ENCODE measurements at regions not wholly inside any gene's neighbourhood (a gene's known extent, or its start where the extent isn't known, plus 50 kb on each side); places are given as distances from the start of the nearest gene placed in this dataset.

DNA sequence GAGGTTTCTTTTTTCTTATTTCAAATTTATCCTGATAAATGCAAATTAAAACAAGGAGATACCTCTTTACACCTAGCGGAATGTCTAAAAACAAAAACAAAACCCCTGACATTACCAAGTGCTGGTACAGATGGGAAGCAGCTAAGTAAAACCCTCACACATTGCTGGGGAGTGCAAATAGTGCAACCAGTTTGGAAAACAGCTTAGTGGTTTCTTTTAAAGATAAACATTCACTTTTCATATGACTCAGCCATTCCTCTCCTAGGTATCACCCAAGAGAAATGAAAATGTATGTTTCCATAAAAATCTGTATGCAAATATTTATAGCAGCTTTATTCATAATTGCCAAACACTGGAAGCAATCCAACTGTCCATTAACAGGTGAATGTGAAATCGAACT is 84.1 kb upstream of the HELT start:
- Histone ChIP-seq H3K4me3 (ENCODE audit: low read length) (no peak overlapping the region), H3K9me3 (ENCODE audit: low read length) (no peaks in the 10 kb centered on the region), H3K36me3 (ENCODE audit: insufficient read depth, low read length) (no peaks in the 10 kb centered on the region), H3K27me3 (ENCODE audit: insufficient read depth, low read length, poor library complexity, severe bottlenecking) (no peaks in the 10 kb centered on the region), H3K27ac (ENCODE audit: low read depth, low read length) (no peak overlapping the region), H3K4me1 (ENCODE audit: insufficient read depth, low read length) (no peaks in the 10 kb centered on the region)
- no peak overlapping the region for H3K4me3 Mint-ChIP-seq
- CTCF ChIA-PET: no interaction called here
- peaks cover 13 to 25% of the 10 kb centered on the region in 2 donors for H3K27me3 Mint-ChIP-seq
- no peaks in the 10 kb centered on the region for H3K9me3 Mint-ChIP-seq
- no peak overlapping the region for H3K27ac Mint-ChIP-seq
- H3K4me1 Mint-ChIP-seq: peaks cover 0 to 2% (median 0%) of the 10 kb centered on the region in 3 donors
- POLR2A ChIA-PET: no interaction called here
- DNase-seq: no peak
- H3K36me3 Mint-ChIP-seq: no peaks in the 10 kb centered on the region

DNA sequence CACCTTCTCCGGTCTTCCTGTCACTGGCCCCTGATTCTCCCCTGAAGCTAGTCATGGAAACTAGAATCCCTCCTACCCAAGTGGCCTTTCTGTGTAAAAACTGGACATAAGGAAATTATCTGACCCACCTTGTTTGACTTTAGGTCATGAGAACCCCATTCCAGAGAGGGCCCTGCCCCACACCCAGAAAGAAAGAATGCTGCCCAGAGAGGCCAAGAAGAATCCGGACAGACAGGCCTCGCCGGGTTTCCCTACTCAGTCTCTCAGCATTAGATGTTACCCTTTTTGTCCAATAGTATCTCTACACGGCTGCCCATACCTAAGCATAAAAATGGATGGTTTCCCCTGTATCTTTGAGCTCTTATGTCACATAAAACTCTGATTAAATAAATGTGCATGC is 83.3 kb upstream of the HELT start:
- H3K27ac Mint-ChIP-seq: no peak overlapping the region
- no peak for DNase-seq
- CTCF ChIA-PET: no interaction called here
- H3K4me3 ChIP-seq (ENCODE audit: low read length): no peak overlapping the region
- no peak overlapping the region for H3K4me3 Mint-ChIP-seq
- H3K36me3 Mint-ChIP-seq: no peaks in the 10 kb centered on the region
- H3K9me3 Mint-ChIP-seq: no peaks in the 10 kb centered on the region
- POLR2A ChIA-PET: no interaction called here
- peaks cover 13 to 27% of the 10 kb centered on the region in 2 donors for H3K27me3 Mint-ChIP-seq
- H3K36me3 ChIP-seq (ENCODE audit: insufficient read depth, low read length): no peaks in the 10 kb centered on the region
- no peaks in the 10 kb centered on the region for H3K9me3 ChIP-seq (ENCODE audit: low read length)
- no peaks in the 10 kb centered on the region for H3K27me3 ChIP-seq (ENCODE audit: insufficient read depth, low read length, poor library complexity, severe bottlenecking)
- H3K27ac ChIP-seq (ENCODE audit: low read depth, low read length): no peak overlapping the region
- peaks cover 0 to 2% (median 0%) of the 10 kb centered on the region in 3 donors for H3K4me1 Mint-ChIP-seq
- no peaks in the 10 kb centered on the region for H3K4me1 ChIP-seq (ENCODE audit: insufficient read depth, low read length)

DNA sequence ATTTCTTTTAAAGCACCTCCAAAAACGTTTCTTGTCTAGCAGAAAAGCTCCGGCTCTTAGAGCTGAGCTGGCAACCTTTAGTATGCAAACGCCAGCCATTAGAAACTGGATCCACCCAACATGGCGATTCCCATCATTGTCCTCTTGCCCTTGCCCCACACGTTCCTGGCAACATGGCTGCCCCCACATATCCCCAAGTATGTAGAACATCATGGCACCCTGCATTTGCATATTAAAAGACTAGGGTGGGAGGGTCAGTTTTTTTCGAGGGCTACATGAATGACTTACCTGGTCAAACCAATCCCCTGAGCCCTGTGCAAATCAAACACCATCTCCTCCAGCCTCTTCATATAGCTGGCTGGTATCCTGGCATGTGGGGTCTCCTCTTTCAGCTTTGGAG is 82.2 kb upstream of the HELT start:
- Histone ChIP-seq H3K4me3 (ENCODE audit: low read length) (no peak overlapping the region), H3K27ac (ENCODE audit: low read depth, low read length) (no peak overlapping the region), H3K27me3 (ENCODE audit: insufficient read depth, low read length, poor library complexity, severe bottlenecking) (no peaks in the 10 kb centered on the region), H3K9me3 (ENCODE audit: low read length) (no peaks in the 10 kb centered on the region), H3K4me1 (ENCODE audit: insufficient read depth, low read length) (no peaks in the 10 kb centered on the region), H3K36me3 (ENCODE audit: insufficient read depth, low read length) (no peaks in the 10 kb centered on the region)
- ChIA-PET CTCF (no interaction called here), POLR2A (no interaction called here)
- Mint-ChIP-seq H3K9me3 (no peaks in the 10 kb centered on the region), H3K4me3 (no peak overlapping the region), H3K4me1 (peaks cover 0 to 2% (median 0%) of the 10 kb centered on the region in 3 donors), H3K36me3 (no peaks in the 10 kb centered on the region), H3K27ac (no peak overlapping the region), H3K27me3 (peaks cover 13 to 29% of the 10 kb centered on the region in 2 donors)
- DNase-seq: no peak

DNA sequence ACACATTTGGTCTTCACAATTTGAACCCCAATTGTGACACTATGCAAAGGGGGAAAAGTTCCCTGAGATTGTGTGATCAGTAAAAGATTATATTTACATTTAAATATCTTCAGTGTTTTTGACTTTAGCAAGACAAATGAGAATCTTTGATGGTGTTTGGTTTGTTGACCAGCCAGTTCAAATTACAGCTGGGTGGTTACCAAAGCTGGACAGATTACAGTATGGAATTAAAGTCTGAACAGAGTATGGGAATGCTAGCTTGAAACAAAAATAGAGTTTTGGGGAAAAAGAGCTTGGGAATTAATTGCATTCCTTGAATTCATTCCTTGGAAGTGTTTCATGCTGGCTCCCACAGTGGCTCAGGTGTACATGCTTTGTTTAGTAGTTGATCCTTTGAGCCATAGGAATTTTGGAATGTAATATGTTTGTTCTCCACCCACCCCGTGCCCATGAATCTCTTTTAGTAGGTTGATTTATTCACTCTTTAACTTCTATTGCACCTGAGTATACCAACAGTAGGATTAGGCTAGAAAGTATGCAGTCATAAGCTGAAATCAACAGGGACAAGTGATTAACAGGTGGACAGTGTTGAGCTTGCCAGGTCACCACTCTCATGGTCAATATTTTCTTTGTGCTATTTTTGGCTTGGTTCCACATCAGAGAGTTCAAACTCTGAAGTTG is 81.1 kb upstream of the HELT start:
- no peak overlapping the region for H3K4me3 Mint-ChIP-seq
- Histone ChIP-seq H3K27me3 (ENCODE audit: insufficient read depth, low read length, poor library complexity, severe bottlenecking) (no peaks in the 10 kb centered on the region), H3K27ac (ENCODE audit: low read depth, low read length) (no peak overlapping the region), H3K4me1 (ENCODE audit: insufficient read depth, low read length) (no peaks in the 10 kb centered on the region), H3K9me3 (ENCODE audit: low read length) (no peaks in the 10 kb centered on the region), H3K36me3 (ENCODE audit: insufficient read depth, low read length) (no peaks in the 10 kb centered on the region), H3K4me3 (ENCODE audit: low read length) (no peak overlapping the region)
- no peak overlapping the region for H3K27ac Mint-ChIP-seq
- no peaks in the 10 kb centered on the region for H3K9me3 Mint-ChIP-seq
- H3K27me3 Mint-ChIP-seq: peaks cover 13 to 32% of the 10 kb centered on the region in 2 donors
- POLR2A ChIA-PET: no interaction called here
- no peaks in the 10 kb centered on the region for H3K36me3 Mint-ChIP-seq
- CTCF ChIA-PET: no interaction called here
- no peak for DNase-seq
- H3K4me1 Mint-ChIP-seq: peaks cover 0 to 2% (median 0%) of the 10 kb centered on the region in 3 donors

DNA sequence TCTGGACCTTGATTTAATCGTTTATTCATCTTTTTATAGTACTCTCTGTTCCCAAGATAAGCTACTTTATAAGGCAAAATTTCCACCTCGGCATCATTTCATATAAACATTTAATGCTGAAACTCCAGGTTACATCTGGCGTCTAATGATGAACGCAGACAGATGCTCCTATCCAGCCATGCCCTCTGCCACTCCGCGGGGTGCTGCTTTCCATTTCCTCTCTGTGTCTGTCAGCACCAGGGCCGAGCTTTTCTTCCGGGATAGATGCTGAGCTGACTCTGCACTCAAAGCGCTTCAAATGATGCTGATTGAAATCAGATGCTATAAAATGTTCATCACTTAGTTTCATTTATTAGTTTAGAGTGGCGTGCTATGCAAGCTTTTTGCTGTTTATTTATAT is 80.5 kb upstream of the HELT start:
- ChIA-PET CTCF (no interaction called here), POLR2A (no interaction called here)
- Histone ChIP-seq H3K27ac (ENCODE audit: low read depth, low read length) (no peak overlapping the region), H3K4me1 (ENCODE audit: insufficient read depth, low read length) (no peaks in the 10 kb centered on the region), H3K4me3 (ENCODE audit: low read length) (no peak overlapping the region), H3K36me3 (ENCODE audit: insufficient read depth, low read length) (no peaks in the 10 kb centered on the region), H3K9me3 (ENCODE audit: low read length) (no peaks in the 10 kb centered on the region), H3K27me3 (ENCODE audit: insufficient read depth, low read length, poor library complexity, severe bottlenecking) (no peaks in the 10 kb centered on the region)
- H3K4me1 Mint-ChIP-seq: peaks cover 0 to under 1% (median 0%) of the 10 kb centered on the region in 3 donors
- H3K4me3 Mint-ChIP-seq: no peak overlapping the region
- H3K36me3 Mint-ChIP-seq: no peaks in the 10 kb centered on the region
- no peaks in the 10 kb centered on the region for H3K9me3 Mint-ChIP-seq
- DNase-seq: no peak
- H3K27ac Mint-ChIP-seq: no peak overlapping the region
- peaks cover 13 to 33% of the 10 kb centered on the region in 2 donors for H3K27me3 Mint-ChIP-seq

DNA sequence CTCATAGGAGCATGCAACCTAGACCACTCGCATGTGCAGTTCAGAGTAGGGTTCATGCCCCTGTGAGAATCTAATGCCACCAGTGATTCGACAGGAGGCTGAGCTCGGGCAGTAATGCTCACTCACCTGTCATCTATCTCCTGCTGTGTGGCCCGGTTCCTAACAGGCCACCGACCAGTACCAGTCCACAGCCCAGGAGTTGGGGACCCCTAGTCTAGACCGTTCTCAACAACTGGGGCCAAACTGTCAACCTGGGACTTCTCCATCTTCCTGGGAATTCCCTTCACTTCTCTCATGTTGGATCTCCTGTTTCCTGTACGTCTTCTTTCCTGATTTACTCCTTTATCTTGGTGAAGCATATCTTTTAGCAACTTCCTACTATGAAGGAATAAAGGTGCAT is 79.4 kb upstream of the HELT start:
- Histone ChIP-seq H3K36me3 (ENCODE audit: insufficient read depth, low read length) (no peaks in the 10 kb centered on the region), H3K27ac (ENCODE audit: low read depth, low read length) (no peak overlapping the region), H3K4me1 (ENCODE audit: insufficient read depth, low read length) (no peaks in the 10 kb centered on the region), H3K27me3 (ENCODE audit: insufficient read depth, low read length, poor library complexity, severe bottlenecking) (no peaks in the 10 kb centered on the region), H3K9me3 (ENCODE audit: low read length) (no peaks in the 10 kb centered on the region), H3K4me3 (ENCODE audit: low read length) (no peak overlapping the region)
- H3K9me3 Mint-ChIP-seq: no peaks in the 10 kb centered on the region
- H3K36me3 Mint-ChIP-seq: no peaks in the 10 kb centered on the region
- no peak for DNase-seq
- H3K4me1 Mint-ChIP-seq: no peaks in the 10 kb centered on the region
- ChIA-PET CTCF (no interaction called here), POLR2A (no interaction called here)
- peaks cover 13 to 36% of the 10 kb centered on the region in 2 donors for H3K27me3 Mint-ChIP-seq
- H3K4me3 Mint-ChIP-seq: no peak overlapping the region
- no peak overlapping the region for H3K27ac Mint-ChIP-seq

DNA sequence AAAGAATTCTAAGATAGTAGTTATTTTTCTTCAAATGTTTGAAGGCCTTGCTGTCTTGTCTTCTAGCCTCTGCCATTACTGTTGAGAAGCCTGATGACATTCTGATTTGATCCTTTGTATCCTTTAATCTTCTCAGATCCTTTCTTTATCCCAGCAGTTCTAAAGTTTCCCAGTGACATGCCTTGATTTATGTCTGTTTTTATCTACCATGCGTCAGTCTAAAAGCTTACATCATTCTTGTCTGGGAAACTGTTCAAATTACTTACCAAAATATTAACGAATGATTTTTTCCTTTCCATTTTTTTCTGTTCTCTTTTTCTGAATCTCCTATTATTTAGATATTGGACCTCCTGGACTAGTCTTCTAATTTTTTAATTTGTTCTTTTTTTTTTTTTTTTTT is 78.3 kb upstream of the HELT start:
- H3K36me3 Mint-ChIP-seq: no peaks in the 10 kb centered on the region

DNA sequence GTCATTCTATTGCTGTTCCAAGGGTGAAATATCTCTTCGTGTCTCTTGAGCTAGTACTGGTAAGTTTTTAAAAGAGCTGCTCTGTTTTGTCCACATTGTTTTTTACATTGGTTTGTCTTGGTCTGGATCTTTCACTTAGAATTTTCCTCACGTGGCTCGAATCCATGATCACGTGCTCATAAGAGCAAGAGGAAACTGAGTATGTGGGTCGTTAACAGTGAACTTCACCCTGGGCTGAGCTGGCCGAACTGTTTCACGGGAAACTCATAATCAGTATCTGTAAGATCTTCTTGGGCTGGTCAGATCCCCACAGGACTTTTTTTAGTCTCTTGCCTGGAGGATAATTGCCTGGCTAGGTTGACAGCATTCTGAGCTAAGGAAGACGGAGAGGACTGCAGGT is 77.8 kb upstream of the HELT start:
- Histone ChIP-seq H3K36me3 (ENCODE audit: insufficient read depth, low read length) (no peaks in the 10 kb centered on the region), H3K27me3 (ENCODE audit: insufficient read depth, low read length, poor library complexity, severe bottlenecking) (no peaks in the 10 kb centered on the region), H3K27ac (ENCODE audit: low read depth, low read length) (no peak overlapping the region), H3K4me3 (ENCODE audit: low read length) (no peak overlapping the region), H3K4me1 (ENCODE audit: insufficient read depth, low read length) (no peaks in the 10 kb centered on the region), H3K9me3 (ENCODE audit: low read length) (no peaks in the 10 kb centered on the region)
- Mint-ChIP-seq H3K9me3 (no peaks in the 10 kb centered on the region), H3K36me3 (no peaks in the 10 kb centered on the region), H3K4me3 (no peak overlapping the region), H3K4me1 (no peaks in the 10 kb centered on the region), H3K27ac (no peak overlapping the region), H3K27me3 (peaks cover 7 to 31% of the 10 kb centered on the region in 2 donors)
- ChIA-PET POLR2A (no interaction called here), CTCF (interaction anchor here (0.9 kb wide), 1 partner anchor 10 kb away, joined by 5 read pairs; no protein-coding TSS in a partner anchor)
- no peak for DNase-seq

More for the DNA sequence above, 78.3 kb upstream of the HELT start:
- POLR2A ChIA-PET: no interaction called here
- Mint-ChIP-seq H3K4me1 (no peaks in the 10 kb centered on the region), H3K4me3 (no peak overlapping the region), H3K27ac (no peak overlapping the region), H3K9me3 (no peaks in the 10 kb centered on the region), H3K27me3 (peaks cover 12 to 31% of the 10 kb centered on the region in 2 donors)
- H3K27ac ChIP-seq (ENCODE audit: low read depth, low read length): no peak overlapping the region
- no peaks in the 10 kb centered on the region for H3K4me1 ChIP-seq (ENCODE audit: insufficient read depth, low read length)
- DNase-seq: no peak
- H3K9me3 ChIP-seq (ENCODE audit: low read length): no peaks in the 10 kb centered on the region
- no peak overlapping the region for H3K4me3 ChIP-seq (ENCODE audit: low read length)
- H3K36me3 ChIP-seq (ENCODE audit: insufficient read depth, low read length): no peaks in the 10 kb centered on the region
- no peaks in the 10 kb centered on the region for H3K27me3 ChIP-seq (ENCODE audit: insufficient read depth, low read length, poor library complexity, severe bottlenecking)
- CTCF ChIA-PET: interaction anchor here (0.9 kb wide), 1 partner anchor 10 kb away, joined by 5 read pairs; no protein-coding TSS in a partner anchor

Data from CD8-positive, alpha-beta memory T cell (primary cell).